WTC11 (cell line): ENCODE measurements at regions not wholly inside any gene's neighbourhood (a gene's known extent, or its start where the extent isn't known, plus 50 kb on each side); places are given as distances from the start of the nearest gene placed in this dataset.

ENCODE experiments used
- ATAC-seq: fragments of 200-7000 bp; cut with Tn5 transposase; 2 replicates; pipeline ENCODE4 v1.10.0; 2021; ENCODE audit warnings: mild to moderate bottlenecking, moderate library complexity
- CTCF ChIA-PET: fragments of 300-600 bp; sonication (Branson Sonifier 250); formaldehyde crosslinking; loops from one replicate; lab custom pipeline; 2021; ENCODE audit warnings: antibody characterized with exemption; lab: Charles Lee
- POLR2A ChIA-PET: fragments of 350-600 bp; sonication (Branson Sonifier 250); formaldehyde crosslinking; loops from one replicate; lab custom pipeline; 2021; ENCODE audit warnings: antibody characterized with exemption; lab: Charles Lee
- DNase-seq: peaks from one replicate; pipeline ENCODE4 v3.0.0; 2021; ENCODE audit warnings: low spot score
- H3K27ac Mint-ChIP-seq: 2 replicates; pipeline ENCODE4 v1.8.0; 2021; ENCODE audit warnings: mixed read lengths
- H3K27me3 Mint-ChIP-seq: 2 replicates; pipeline ENCODE4 v1.8.0; 2021; ENCODE audit warnings: low read depth, mild to moderate bottlenecking, moderate library complexity, mixed read lengths
- H3K36me3 Mint-ChIP-seq: 2 replicates; pipeline ENCODE4 v1.8.0; 2021; ENCODE audit warnings: mixed read lengths
- H3K4me1 Mint-ChIP-seq: 2 replicates; pipeline ENCODE4 v1.8.0; 2022; ENCODE audit warnings: mixed read lengths
- H3K4me3 Mint-ChIP-seq: 2 replicates; pipeline ENCODE4 v1.8.0; 2021; ENCODE audit warnings: mild to moderate bottlenecking, moderate library complexity, mixed read lengths
- H3K9me3 Mint-ChIP-seq: 2 replicates; pipeline ENCODE4 v1.8.0; 2021; ENCODE audit warnings: mixed read lengths
- AR ChIP-seq: fragments of 250-450 bp; sonication (Bioruptor Pico); IDR thresholded peaks from 2 replicates; pipeline ENCODE4 v1.9.0; 2021; ENCODE audit warnings: mild to moderate bottlenecking
- ATF1 ChIP-seq: sonication (generic); formaldehyde crosslinking; IDR thresholded peaks from 2 replicates; pipeline ENCODE4 v1.8.1; 2023; ENCODE audit warnings: mild to moderate bottlenecking, moderate library complexity, missing genetic modification reagents
- ATF2 ChIP-seq: sonication (generic); formaldehyde crosslinking; IDR thresholded peaks from 2 replicates; pipeline ENCODE4 v1.8.1; 2022; ENCODE audit warnings: low read depth, missing genetic modification reagents, borderline replicate concordance
- ATF6 ChIP-seq: sonication (generic); formaldehyde crosslinking; IDR thresholded peaks from 2 replicates; pipeline ENCODE4 v1.8.1; 2023; ENCODE audit warnings: mild to moderate bottlenecking, missing genetic modification reagents
- CBFB ChIP-seq: sonication (generic); formaldehyde crosslinking; IDR thresholded peaks from 2 replicates; pipeline ENCODE4 v1.8.1; 2022; ENCODE audit warnings: mild to moderate bottlenecking, low read depth, missing genetic modification reagents
- E2F1 ChIP-seq: sonication (generic); formaldehyde crosslinking; IDR thresholded peaks from 2 replicates; pipeline ENCODE4 v1.8.0; 2022; ENCODE audit warnings: mild to moderate bottlenecking, missing genetic modification reagents
- E2F4 ChIP-seq: sonication (generic); formaldehyde crosslinking; IDR thresholded peaks from 2 replicates; pipeline ENCODE4 v1.8.1; 2022; ENCODE audit warnings: low read depth, mild to moderate bottlenecking, moderate library complexity, missing genetic modification reagents, borderline replicate concordance
- ELF4 ChIP-seq: sonication (generic); formaldehyde crosslinking; IDR thresholded peaks from 2 replicates; pipeline ENCODE4 v1.8.1; 2022; ENCODE audit warnings: low read depth, mild to moderate bottlenecking, moderate library complexity, missing genetic modification reagents
- ETV6 ChIP-seq: sonication (generic); formaldehyde crosslinking; IDR thresholded peaks from 2 replicates; pipeline ENCODE4 v1.8.1; 2022; ENCODE audit warnings: mild to moderate bottlenecking, missing genetic modification reagents
- FOXK1 ChIP-seq: sonication (generic); formaldehyde crosslinking; IDR thresholded peaks from 2 replicates; pipeline ENCODE4 v1.8.0; 2022; ENCODE audit warnings: mild to moderate bottlenecking, moderate library complexity, missing genetic modification reagents
- FOXP1 ChIP-seq: sonication (generic); formaldehyde crosslinking; IDR thresholded peaks from 2 replicates; pipeline ENCODE4 v1.8.0; 2022; ENCODE audit warnings: missing genetic modification reagents, mild to moderate bottlenecking, moderate library complexity, borderline replicate concordance
- HMGA2 ChIP-seq: fragments of 250-450 bp; sonication (Bioruptor Pico); IDR thresholded peaks from 2 replicates; pipeline ENCODE4 v1.4.0; 2021; ENCODE audit warnings: mild to moderate bottlenecking, moderate library complexity
- JAZF1 ChIP-seq: fragments of 250-450 bp; sonication (Bioruptor Pico); IDR thresholded peaks from 2 replicates; pipeline ENCODE4 v1.9.0; 2021; ENCODE audit warnings: moderate library complexity, mild to moderate bottlenecking, inconsistent platforms
- KAT7 ChIP-seq: sonication (generic); formaldehyde crosslinking; IDR thresholded peaks from 2 replicates; pipeline ENCODE4 v1.8.1; 2023; ENCODE audit warnings: missing genetic modification reagents, mild to moderate bottlenecking, borderline replicate concordance
- MLX ChIP-seq: sonication (generic); formaldehyde crosslinking; IDR thresholded peaks from 2 replicates; pipeline ENCODE4 v1.8.1; 2023; ENCODE audit warnings: mild to moderate bottlenecking, missing genetic modification reagents, moderate library complexity
- MYBL2 ChIP-seq: sonication (generic); formaldehyde crosslinking; IDR thresholded peaks from 2 replicates; pipeline ENCODE4 v1.8.1; 2023; ENCODE audit warnings: mild to moderate bottlenecking, moderate library complexity, missing genetic modification reagents
- NR3C1 ChIP-seq: sonication (generic); formaldehyde crosslinking; conservative IDR thresholded peaks from 2 replicates; pipeline ENCODE4 v1.8.1; 2023; ENCODE audit warnings: low read depth, mild to moderate bottlenecking, missing genetic modification reagents
- PRRX2 ChIP-seq: fragments of 250-450 bp; sonication (Bioruptor Pico); IDR thresholded peaks from 2 replicates; pipeline ENCODE4 v1.8.0; 2021; ENCODE audit warnings: mild to moderate bottlenecking
- SMAD3 ChIP-seq: sonication (generic); formaldehyde crosslinking; IDR thresholded peaks from 2 replicates; pipeline ENCODE4 v1.8.0; 2022; ENCODE audit warnings: missing genetic modification reagents, mild to moderate bottlenecking, borderline replicate concordance
- SP1 ChIP-seq: sonication (generic); formaldehyde crosslinking; conservative IDR thresholded peaks from 2 replicates; pipeline ENCODE4 v1.8.1; 2022; ENCODE audit warnings: missing genetic modification reagents
- TEAD4 ChIP-seq: sonication (generic); formaldehyde crosslinking; IDR thresholded peaks from 2 replicates; pipeline ENCODE4 v1.8.0; 2022; ENCODE audit warnings: mild to moderate bottlenecking, missing genetic modification reagents
- ZNF416 ChIP-seq: fragments of 250-450 bp; sonication (Bioruptor Pico); IDR thresholded peaks from 2 replicates; pipeline ENCODE4 v1.9.0; 2021; ENCODE audit warnings: mild to moderate bottlenecking, inconsistent platforms
- ZSCAN18 ChIP-seq: fragments of 250-450 bp; sonication (Bioruptor Pico); IDR thresholded peaks from 2 replicates; pipeline ENCODE4 v2.1.2; 2022; ENCODE audit warnings: mild to moderate bottlenecking, moderate library complexity

GRCh38 chr1:183710333-183710732 is 57.2 kb upstream of the APOBEC4 start:
- H3K27me3 Mint-ChIP-seq = no peaks in the 10 kb centered on the region

GRCh38 chr1:183704131-183704530 is 51.0 kb upstream of the APOBEC4 start:
- no peaks in the 10 kb centered on the region for H3K36me3 Mint-ChIP-seq
- ATAC-seq (no peak), DNase-seq (no peak)
- POLR2A ChIA-PET = no interaction called here
- H3K9me3 Mint-ChIP-seq = no peaks in the 10 kb centered on the region
- no peaks in the 10 kb centered on the region for H3K27me3 Mint-ChIP-seq
- H3K4me1 Mint-ChIP-seq = no peaks in the 10 kb centered on the region
- no peak overlapping the region for H3K27ac Mint-ChIP-seq
- H3K4me3 Mint-ChIP-seq = no peak overlapping the region
- TF ChIP-seq ETV6 (CRISPR knock-in tag) (no peak), JAZF1 (no peak), AR (CRISPR knock-in tag) (no peak), ELF4 (CRISPR knock-in tag) (no peak), KAT7 (CRISPR knock-in tag) (no peak), MYBL2 (CRISPR knock-in tag) (no peak), CBFB (CRISPR knock-in tag) (no peak), E2F4 (no peak), NR3C1 (CRISPR knock-in tag) (no peak)
- TF ChIP-seq, all 79 proteins: peak for 0
- CTCF ChIA-PET = no interaction called here

More at GRCh38 chr1:183710333-183710732, 57.2 kb upstream of the APOBEC4 start:
- ChIA-PET POLR2A (no interaction called here), CTCF (no interaction called here)
- Mint-ChIP-seq H3K36me3 (no peaks in the 10 kb centered on the region), H3K9me3 (no peaks in the 10 kb centered on the region), H3K4me3 (no peak overlapping the region), H3K4me1 (no peaks in the 10 kb centered on the region), H3K27ac (no peak overlapping the region)
- ATAC-seq = no peak
- TF ChIP-seq FOXP1 (CRISPR knock-in tag) (no peak), ZSCAN18 (no peak), SP1 (CRISPR knock-in tag) (no peak), ATF6 (CRISPR knock-in tag) (no peak), PRRX2 (CRISPR knock-in tag) (no peak), TEAD4 (no peak), MLX (CRISPR knock-in tag) (no peak), ATF1 (CRISPR knock-in tag) (no peak), HMGA2 (CRISPR knock-in tag) (no peak), ZNF416 (CRISPR knock-in tag) (no peak), SMAD3 (CRISPR knock-in tag) (no peak), ATF2 (CRISPR knock-in tag) (no peak), E2F1 (CRISPR knock-in tag) (no peak), FOXK1 (CRISPR knock-in tag) (no peak)
- no peak for DNase-seq
